Hematopoietic multipotent progenitor cell treated with erythropoietin and hydrocortisone succinate and interleukin-3 and kit ligand, for 6 days (in vitro differentiated cells): ENCODE measurements at regions not wholly inside any gene's neighbourhood (a gene's known extent, or its start where the extent isn't known, plus 50 kb on each side); places are given as distances from the start of the nearest gene placed in this dataset.

Source experiments
- DNase-seq: peaks from one replicate; pipeline ENCODE4 v3.0.0-alpha.2; 2015

DNA sequence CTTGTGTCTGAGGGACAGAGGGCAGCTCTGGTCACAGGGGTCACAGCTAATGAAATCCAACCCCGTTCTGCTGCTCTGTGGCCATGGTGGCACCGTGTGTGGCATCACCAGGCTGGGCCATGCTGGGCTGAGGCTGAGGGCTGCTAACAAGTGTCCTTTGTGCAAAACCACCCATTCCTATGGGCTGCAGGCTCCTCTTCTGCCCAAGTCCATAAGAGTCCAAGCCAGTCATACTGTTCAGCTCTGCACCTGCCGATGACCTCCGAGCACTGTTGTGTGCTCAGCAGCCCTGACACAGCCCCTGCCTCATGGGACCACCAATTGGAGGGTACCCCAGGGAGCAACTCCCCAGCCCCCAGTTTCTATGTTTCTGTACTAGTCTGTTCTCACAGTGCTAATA is 133.1 kb downstream of the WDR11 start:
- DNase-seq: no peak

DNA sequence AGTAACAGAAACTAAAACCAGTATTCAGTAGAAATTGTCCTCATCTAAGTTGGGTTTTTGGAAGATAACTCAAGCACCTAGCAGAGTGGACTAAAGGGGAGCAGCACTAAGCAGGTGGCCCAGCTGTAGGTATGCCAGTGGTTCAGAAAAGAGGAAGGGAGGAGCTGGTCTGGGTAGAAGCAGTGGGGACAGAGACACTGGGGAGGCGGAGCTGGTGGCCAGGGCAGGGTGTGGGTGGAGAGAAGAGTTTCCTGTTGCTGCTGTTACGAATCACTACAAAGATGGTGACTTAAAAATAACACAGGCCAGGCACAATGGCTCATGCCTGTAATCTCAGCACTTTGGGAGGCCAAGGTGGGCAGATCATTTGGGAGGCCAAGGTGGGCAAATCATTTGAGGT is 136.2 kb downstream of the WDR11 start:
- no peak for DNase-seq

DNA sequence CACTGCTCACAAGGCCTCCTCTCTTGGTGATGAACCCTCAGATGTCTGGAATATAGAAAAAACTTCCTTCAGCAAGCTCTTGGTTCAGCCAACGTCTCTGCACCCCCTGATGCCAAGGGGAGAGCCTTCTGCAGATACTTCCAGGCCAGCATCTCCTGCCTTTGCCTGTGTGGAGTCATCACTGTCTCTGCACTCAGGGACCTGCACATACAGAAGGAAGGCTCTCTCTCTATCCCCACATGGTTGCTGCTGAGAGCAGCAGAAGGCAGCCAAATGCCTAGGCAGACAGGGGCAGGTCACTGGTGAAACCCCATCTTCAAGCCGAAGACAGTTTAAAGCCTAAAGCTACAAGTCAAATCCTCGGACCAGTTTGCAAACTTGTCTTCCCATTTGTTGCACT is 137.6 kb downstream of the WDR11 start:
- DNase-seq: no peak

DNA sequence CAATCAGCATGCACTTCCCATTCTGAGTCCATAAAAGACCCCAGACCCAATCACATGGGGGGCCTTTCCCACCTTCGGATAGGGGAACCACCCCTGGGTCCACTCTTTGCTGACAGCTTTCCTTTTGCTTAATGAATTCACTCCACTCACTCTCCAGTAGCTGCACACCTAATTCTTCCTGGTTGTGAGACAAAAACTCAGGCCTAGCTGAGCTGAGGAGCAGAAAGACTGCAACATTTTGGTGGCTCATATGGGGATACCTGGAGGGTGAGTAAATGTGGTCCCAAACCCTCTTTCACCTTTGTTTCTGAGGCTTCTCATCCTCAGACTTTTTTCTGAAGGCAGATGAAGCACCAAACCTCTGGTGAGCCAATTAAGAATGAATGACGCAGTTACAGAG is 138.1 kb downstream of the WDR11 start:
- no peak for DNase-seq

DNA sequence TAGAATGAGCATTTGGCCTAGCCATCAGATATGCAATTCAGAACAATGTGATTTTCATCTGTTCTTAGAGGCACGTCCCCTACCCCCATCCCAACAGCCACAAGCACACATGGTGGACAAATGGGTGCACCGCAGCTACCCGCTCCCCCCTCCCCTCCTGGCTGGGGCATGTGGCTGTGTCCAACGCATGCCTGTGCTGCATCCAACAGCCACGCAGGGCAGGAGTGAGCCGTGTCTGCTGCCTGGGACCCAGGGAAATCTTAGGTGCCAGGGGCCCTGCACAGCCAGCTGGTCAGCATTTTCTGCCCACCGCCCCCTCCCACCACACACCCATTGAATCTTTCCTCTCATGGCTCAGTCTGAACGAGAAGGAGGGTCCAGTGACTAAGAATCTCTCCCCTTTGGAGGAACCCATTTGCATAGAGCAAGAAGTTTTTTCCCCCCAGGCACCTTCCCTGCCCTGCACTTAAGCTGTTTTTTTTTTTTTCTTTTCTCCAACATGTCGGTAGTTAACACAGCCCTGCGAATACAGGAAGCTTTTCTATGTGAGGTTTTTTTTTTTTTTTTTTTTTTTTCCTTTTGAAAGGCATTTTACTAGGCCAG is 138.9 kb downstream of the WDR11 start:
- no peak for DNase-seq

DNA sequence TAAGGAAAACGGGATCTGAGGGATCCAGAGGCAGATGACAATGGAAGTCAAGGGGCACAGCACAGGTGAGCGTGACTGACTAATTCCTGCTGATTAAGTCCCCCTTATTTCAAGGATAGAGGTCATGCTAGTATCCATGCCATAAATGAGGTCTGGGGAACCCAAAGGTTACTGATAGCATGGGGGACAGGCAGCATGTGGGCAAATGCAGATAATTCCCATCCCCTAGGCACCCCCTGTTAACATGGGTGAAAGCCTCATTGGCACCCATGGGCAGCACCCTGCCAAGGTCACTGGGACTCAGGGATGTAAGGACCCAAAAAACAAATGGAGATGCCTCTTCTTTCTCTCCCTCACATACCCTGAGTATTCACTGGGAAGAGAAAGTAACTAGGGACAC is 139.7 kb downstream of the WDR11 start:
- no peak for DNase-seq

DNA sequence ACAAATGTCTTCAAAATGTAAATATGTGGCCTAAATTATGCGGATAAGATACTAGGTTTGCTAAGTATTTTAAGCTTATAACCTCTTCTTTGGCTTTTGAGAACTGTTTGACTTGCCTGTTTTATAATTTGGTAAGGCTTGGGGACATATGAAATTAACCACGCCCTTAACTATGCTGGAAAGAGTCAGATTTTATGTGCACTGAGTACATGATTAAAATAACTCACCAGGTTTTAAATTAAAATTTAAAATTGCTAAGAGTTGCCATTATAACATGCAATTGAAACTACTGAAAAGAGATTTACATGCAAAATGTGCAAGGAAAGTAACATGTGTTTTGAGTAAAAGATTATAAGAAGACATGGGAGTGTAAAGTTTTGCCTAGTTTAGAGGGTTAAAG is 141.9 kb downstream of the WDR11 start:
- DNase-seq: no peak

DNA sequence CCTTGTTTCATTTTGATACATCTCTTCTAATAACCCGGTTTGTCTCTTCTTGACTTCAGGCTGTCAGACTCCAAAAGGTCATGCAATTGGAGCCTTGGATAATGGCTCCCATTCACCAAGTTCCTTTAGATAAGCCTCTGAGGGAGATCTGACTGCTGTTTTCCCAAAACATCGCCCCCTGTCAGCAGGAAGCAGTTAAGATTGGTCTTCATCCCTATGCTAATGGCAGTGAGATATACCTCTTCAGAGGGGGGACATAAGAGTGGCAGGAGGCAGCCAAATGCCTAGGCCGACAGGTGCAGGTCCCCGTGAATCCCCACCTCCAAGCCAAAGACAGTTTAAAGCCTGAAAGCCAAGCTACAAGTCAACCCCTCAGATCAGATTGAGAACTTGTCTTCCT is 144.6 kb downstream of the WDR11 start:
- DNase-seq: no peak

DNA sequence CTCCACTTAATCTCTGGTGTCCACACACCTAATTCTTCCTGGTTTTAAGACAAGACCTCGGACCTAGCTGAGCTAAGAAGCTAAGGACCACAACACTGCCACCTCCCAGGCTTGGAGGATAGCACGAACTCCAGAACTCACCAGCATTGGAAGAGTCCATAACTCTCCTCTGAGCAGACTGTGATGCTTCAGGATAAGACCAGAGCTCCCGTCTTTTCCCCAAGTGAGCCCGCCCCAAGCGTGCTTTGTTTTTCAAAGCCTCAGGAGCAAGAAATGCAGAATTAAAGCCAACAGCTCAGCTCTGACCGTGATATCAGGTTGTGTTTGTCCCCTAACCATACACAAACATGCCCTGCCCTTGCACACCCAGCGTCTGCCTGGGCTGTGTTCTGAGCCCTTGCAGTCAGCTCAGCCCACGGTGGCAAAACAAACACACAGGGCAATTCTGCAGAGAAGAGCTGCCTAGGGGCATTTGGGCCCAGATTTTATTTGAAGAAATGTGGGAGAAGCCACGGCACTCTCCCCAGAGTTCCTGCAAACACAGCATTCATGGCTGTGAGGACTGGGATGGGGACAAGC is 145.4 kb downstream of the WDR11 start:
- no peak for DNase-seq

DNA sequence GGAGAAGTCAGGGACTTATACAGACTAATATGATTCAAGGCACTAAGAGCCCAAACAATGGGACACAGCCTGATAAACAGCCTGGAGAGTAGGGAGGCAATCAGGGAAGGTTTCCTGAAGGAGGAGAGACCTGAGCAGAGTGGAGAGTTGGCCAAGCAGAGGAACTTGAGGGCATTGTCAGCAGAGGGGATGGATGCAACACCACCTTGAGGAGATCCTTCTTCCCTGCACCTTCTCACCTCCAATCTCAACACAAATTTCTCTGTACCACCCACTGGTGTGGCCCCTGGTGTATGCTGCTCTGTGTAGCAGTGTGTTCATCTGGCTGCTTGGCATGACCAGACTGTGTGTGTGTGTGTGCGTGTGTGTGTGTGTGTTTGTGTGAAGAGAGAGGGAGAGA is 146.2 kb downstream of the WDR11 start:
- DNase-seq: no peak

DNA sequence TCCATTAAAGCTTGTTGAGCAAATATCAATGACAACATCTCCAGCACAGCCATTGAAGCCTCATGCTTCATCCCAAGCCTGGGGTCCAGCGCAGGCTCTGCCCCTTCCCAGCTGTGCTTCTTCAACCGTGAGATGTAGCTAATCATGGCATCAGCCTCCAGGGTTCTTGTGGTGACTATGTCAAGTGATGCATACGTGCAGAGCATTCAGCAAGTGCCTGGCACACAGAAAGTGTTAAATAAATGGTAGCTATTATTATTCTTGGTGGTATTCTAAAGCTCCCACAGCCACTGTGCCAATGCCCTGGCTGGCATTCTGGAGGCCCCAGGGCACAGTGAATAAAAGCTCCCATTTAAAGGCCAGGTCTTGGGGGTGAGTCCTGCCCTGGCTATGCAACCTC is 146.6 kb downstream of the WDR11 start:
- no peak for DNase-seq

DNA sequence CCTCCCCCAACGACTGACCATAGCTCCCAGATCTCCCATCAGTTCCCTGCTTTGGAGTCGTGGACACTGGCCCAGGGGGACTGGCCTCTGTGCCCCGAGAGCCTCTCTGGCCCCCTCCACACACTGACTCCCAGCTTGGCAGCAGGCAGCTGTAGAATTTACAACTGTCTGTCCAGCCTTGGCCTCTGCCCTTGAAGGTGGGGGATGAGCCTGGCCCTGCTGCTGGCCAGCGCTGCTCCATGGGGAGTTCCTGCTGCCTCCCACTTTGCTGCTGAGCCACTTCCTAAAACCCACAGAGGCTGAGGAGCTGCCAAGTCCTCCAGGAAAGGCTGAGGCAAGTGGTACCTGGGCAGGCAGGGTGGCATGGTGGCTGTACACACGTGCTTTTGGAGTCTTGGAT is 147.1 kb downstream of the WDR11 start:
- DNase-seq: no peak

DNA sequence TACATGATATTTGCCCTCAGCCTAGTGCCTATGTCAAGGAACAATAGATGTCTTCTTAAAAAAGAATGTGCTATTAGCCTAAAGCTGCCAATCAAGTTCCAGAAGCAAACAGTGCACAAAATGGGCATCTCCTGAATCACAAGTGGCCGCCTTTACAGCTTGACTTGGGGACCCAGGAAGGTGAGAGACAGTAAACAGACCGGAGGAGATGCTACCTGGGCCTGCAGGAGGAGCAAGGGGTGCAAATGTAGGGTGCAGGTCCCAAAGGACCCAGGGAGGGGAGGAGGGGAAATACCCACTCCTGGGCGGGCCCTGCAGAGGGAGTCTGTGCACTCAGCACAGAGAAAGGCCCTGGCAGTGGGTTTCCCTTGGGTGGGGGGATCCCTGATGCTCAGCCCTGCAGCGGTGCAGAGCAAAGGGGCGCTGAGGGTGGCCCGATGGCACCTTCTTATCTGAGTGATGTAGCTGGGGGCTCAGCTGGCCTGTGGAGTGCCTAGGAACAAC is 147.7 kb downstream of the WDR11 start:
- no peak for DNase-seq

DNA sequence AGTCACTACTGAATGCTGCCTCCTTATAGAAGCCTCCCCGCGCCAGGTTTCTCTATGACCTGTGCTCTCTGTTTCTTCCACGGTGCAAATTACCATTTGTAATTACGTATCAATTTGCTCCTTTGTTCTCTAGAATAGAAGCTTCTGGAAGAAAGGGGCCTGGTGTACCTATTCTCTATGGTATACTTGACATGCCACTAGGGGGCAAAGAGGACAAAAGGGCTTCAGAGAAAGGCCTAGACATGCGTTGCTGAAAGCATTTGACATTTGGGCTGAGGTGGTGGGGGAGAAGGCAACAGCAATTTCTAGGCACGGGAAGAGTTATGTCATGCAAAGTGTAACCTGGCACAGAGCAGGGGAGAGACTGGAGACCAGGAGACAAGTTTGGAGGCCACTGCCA is 148.7 kb downstream of the WDR11 start:
- DNase-seq: peak; percentile 5

DNA sequence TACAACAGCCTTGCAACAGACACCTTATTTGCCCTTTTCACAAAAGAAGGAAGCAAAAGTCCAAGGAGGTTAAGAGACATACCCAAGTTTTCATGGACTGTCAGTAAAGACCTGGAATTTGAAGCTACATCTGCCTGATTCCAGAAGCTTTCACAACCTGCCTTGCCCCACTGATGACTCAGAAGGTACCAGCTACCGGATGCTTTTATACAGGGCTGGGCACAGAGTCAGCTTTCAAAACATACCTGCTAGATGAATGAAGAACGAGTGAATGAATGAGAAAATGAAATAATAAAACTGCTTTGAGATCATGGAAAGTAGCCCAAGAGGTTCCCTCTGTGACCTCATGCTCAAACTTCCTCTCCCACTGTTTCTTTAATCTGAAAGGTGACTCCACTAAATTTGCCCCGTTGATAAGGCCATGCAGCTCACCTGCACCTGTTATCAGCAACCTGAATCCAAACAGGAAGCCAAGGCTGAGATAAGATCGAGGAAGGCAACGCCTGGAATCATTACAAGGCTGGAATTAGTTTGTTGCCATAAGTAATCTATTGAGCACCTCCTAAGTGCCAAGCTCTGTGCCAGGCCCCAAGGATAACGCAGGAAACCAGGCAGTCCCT is 151.5 kb downstream of the WDR11 start:
- DNase-seq: no peak

DNA sequence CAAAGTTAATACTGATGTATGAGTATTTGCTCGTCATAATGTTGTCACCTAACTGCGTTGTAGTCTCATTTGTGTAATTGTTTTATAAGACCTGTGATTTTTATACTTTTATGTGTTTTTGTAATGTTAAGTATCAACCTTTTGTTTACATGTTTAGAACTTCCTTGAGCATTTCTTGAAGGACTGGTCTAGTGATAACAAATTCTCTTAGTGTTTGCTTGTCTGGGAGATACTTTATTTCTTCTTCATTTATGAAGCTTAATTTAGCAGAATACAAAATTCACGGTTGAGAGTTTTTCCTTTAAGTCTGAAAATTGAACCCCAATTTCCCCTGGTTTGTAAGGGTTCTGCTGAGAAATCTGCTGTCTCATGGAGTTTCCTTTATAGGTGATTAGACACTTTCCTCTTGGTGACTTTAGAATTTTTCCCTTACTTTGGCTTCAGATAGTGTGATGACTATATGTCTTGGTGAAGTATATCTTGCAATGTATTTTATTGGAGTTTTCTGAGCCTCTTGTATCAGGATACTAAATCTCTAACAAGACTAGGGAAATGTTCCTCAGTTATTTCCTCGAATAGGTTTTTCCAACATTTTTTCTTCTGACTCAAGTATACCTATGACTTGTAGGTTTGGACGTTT is 154.9 kb downstream of the WDR11 start:
- DNase-seq: no peak

DNA sequence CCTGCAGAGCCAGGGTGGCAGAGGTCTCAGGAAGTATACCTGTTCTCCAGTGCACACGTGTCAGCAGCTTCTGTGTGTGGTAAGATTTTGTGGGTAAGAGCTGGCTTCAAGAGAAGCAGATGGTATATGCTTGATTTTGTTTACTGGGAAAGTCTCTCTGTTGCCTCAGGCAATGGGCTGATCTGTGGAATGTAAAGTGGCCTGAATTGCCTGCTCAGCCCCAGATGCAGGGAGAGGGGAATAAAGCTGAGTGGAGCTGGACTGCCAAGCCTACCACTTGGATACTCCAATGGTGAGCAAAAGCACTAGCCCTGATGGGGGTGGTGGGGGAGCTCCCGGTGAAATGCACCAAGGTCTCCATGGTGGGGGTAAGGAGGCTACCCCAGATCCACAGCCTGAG is 156.1 kb downstream of the WDR11 start:
- no peak for DNase-seq

DNA sequence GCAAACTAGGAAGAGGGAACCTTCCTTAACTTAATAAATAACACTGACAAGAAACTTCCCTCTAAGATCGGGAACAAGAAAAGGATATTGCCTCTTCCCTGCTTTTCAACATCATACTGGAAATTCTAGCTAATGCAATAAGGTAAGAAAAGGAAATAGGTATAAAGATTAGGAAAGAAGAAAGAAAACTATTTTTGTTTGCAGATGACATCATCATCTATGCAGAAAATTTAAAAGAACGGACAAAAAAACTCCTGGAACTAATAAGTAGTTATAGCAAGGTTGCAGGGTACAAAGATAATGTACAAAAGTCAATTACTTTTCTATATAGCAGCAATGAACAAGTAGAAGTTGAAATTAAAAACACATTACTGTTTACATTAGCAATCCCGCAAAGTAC is 164.8 kb downstream of the WDR11 start:
- no peak for DNase-seq

DNA sequence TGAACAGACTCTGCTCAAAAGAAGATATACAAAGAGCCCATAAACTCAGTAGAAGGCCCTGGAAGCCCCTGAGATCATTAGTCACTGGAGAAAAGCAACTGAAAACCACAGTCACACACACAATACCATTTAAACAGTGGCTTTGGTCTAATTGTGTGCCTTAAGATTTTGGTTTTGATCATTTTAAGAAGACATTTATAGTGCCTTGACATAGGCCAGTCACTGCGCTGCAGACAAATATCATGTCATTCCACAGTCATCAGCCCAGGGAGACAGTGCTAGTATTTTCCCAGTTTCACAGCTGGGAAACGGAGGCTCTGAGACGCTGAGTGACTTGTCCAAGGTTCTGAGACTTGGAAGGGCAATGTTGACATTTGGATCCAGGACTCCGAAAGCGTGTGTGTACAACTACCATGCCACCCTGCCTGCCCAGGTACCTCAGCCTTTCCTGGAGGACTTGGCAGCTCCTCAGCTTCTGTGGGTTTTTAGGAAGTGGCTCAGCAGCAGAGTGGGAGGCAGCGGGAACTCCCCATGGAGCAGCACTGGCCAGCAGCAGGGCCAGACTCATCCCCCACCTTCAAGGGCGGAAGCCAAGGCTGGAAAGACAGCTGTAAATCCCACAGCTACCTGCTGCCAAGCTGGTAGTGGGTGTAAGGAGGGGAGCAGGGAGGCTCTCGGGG is 173.9 kb downstream of the WDR11 start:
- no peak for DNase-seq

DNA sequence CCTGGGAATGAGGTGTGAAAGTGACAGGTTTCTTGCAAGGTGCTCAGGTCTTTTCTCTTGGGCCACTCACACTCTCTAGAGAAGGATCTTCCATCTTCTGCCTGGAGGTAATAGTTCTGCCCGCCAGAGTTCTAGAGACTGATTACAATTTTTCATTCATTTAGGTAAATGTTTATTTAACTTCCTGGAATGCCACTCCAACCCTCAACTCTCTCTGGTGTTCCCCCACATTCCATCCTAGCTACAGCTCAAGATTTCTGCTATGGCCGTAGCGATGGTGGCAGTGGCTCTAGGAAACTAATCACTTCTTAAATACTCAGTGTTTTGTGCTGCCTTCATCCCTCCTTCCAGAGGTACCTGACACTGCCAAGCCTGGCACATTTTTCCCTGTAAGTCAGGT is 174.6 kb downstream of the WDR11 start:
- no peak for DNase-seq

DNA sequence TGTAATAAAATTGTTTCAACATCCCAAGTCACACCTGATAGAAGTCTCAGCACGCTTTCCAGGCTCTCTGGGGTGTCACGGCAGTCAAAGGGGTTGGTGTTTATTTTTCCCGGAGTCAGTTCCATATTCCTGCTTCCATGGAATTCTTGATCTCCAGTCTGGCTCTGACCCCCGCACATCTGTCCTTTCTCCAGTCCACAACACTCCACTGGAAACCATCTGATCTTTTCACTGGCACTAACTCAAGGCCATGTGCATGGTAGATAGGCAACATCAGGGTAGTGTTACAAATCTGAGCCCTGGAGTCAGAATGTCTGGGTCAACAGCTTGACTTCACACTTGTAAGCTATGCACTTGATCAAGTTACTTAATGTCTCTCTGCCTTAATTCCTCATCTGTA is 176.2 kb downstream of the WDR11 start:
- no peak for DNase-seq

DNA sequence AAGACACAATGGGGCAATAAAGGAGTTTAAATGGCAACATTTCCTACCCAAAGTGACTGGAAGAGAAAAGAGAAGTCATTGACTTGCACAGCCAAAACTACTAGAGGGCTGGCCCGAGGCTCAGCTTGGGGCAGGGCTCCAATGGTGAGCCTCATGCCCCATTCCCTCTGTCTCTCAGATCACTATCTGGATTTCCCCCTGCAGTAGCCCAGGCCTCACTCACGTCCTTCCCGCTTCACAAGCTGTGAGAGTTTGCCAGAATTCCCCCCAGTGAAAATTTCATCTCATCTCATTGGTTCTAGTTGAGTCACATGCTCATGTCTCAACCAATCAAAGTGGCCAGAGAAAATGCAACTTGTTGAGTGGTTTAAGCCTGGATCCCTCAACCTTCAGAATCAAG is 181.3 kb downstream of the WDR11 start:
- DNase-seq: no peak

DNA sequence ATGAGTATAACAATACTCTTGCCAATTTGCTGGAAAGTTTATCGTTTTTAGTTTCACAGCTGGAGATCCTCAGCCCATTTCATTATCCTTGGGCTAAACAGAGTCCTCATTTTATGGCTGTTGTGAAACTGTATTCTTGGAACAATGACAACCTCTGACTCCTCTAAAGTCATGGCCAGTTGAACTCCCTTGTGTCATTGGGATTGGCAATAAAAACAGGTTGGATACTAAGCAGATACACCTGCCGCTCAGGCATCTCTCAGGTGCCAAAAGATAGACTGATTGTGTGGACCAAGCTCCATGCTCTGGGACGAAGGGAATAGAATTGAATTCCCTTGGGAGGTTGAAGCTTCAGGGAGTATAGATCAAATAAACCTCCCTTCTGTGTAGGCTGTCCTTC is 182.2 kb downstream of the WDR11 start:
- DNase-seq: no peak

DNA sequence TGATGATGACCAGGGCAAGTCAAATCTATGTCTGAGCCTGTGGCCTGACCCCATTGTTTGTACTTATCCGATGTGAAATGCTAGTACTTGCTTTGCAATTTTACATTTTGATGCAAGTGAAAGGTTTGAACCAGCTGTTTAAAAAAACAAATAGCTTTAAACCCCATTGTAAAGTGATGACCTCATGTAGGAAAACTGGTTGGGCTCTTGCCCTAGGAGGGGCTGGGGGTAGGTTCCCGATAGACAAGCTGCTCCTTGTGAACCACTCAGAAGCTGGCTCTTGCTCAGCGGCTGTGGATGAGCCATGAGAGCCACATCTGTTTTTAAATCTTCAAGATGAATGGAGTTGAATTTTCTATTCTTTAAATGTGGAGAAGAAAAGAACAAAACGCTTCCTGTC is 185.3 kb downstream of the WDR11 start:
- no peak for DNase-seq
